ENCODE measurements at regions not wholly inside any gene's neighbourhood (a gene's known extent, or its start where the extent isn't known, plus 50 kb on each side); places are given as distances from the start of the nearest gene placed in this dataset.

DNA sequence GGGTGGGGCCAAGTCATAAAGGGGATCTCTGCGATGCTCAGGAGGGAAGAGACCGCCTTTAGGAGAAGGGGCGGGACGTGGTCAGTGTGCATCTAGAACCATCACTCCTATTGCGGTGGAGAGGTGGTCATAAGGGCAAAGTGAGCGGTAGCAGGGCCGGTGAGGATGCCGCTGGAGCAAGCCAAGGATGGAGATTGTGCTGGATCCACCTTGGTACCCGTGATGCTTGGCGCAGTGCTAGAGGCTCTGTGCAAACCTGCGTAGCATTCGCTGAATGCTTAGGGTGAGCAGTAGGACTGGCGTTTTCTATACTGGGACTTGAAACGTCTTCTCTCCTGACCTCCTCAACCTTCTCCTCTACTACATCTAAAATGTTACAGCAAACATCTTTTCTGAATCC lies 294.2 kb downstream of the FGF9 start:
- DNase-seq (ENCODE audit: low read depth in 2 of 2): no peak

DNA sequence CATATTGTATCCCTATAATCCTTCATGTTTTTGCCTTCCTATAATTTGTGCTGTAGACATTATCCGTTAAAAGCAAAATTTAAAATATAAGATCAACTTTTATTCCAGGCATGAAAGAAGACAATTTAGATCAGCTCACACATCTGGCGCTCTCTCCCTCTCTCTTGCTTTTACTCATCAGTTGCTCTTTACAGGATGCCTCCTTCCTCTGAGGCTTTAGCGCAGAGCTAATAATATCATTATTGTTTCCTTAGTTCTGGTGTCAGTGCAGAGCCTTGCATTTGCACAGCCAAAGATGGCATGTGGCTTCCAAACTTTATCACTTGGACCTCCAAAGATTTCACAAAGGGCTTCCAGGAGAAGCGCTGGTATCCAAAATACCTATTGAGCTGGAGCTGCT lies 295.1 kb downstream of the FGF9 start:
- no peak for DNase-seq (ENCODE audit: low read depth in 2 of 2)

DNA sequence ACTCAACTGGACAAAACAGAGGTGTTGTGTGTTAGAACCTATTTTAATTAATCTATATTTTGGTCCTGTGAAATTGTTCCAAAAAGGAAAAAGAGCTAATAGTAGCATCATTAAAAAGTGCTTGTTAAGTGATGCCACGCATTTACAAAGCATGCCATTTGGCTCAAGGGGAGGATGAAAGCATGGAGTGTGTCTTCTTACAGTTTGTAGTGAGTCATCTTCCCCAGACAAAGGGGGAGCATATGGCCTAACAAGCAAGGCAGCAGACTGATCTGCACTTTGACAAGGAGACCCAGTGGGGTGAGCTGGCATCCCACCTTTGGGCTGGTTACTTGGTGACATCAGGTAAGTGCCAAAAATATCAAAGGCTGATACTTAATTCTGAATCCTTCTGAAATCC lies 297.0 kb downstream of the FGF9 start:
- no peak for DNase-seq (ENCODE audit: low read depth in 2 of 2)

DNA sequence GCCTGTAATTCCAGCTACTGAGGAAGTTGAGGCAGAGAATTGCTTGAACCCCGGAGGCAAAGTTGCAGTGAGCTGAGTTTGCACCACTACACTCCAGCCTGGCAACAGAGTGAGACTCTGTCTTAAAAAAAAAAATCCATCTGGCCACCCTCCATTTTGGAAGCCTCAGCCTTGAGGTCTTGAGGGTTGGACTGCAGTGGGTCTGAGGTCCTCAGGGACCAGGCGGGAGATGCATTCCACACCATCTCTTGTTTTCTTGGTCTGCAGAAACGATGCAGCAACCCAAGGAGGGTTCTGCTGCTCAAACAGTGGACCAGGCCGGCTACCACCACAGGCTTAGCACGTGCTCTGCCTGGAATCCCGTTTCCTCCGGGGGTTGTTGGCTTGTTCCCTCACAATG lies 299.3 kb downstream of the FGF9 start:
- no peak for DNase-seq (ENCODE audit: low read depth in 2 of 2)

DNA sequence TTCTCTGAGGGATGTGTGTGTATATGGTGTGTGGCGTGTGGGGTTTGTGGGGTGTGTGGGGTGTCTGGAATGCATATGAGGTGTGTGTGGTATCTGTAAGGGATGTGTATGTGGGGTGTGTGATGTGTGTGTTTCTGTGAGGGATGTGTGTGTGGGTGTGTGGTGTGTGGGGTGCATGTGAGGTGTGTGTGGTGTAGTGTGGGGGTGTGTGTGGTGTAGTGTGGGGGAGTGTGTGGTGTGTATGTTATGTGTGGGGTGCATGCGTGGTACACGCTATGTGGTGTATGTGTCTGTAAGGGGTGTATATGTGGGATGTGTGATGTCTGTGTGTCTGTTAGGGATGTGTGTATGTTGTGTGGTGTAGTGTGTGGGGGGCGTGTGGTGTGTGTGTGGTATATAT lies 300.0 kb downstream of the FGF9 start:
- DNase-seq (ENCODE audit: low read depth in 2 of 2): no peak

DNA sequence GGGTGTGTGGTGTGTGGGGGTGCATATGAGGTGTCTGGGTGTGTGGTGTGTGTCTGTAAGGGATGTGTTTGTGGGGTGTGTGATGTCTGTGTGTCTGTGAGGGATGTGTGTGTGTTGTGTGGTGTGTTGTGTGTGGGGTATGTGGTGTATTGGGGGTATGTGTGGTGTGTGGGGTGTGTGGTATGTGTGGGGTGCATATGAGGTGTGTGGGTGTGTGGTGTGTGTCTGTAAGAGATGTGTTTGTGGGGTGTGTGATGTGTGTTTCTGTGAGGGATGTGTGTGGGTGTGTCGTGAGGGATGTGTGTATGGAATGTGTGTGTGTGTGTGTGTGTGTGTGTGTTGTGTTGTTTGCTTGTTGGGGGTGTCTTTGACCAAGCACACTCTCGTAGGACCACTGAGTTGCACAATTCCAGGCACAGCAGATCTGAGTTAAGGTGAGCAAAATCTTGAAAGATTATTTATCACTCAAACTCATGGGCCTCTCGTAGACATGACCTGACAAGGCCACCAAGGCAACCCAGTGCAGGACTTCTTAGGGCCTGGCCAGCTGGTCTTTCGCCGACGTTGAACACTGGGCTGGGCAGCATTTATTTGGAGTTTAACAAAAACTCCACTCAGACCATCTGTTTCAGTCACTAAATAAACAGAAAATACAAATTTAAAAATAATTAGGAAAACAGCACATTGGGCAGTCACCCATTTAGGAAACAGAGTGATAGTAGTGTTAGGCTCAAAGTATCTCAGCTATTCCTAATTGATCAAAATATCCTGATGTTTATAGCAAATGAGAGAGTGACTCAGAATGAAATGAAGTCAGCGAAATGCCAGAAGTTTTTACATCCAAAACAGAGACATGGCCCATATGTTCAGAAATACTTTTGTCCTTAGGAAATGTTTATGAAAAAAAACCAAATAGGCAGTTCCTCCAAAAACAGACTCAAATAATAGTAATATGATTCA lies 301.1 kb downstream of the FGF9 start:
- DNase-seq (ENCODE audit: low read depth in 2 of 2): no peak

DNA sequence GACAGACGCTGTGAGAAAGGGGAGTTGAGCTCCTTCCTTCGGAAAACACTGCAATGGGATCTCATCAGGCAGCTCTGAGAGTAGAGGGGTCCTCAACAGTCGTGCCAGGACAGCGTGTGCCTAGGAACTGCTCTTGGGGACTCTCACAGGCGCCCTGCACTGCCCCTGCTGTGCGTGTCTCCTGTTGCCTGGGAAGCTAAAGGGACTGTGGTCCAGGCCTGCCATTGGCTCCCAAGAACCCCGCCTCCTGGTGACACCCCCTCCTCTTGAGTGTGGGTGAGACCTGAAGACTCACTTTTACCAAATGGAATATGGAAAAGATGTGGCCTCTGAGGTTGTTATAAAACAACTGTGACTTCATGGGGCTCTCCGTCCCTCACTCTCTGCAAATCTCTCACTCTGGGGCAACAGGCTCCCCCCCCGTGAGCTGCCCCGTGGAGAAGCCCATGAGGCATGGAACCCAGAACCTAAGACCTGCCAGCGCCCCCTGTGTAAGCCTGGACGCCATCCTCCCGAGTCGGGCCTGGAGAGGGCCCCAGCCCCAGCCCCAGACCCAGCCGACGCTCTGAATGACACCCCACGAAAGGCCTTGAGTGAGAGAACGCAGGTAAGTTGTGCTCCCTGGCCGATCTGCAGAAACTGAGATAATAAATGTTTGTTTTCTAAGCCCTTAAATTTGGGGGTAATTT lies 302.7 kb downstream of the FGF9 start:
- no peak for DNase-seq (ENCODE audit: low read depth in 2 of 2)

DNA sequence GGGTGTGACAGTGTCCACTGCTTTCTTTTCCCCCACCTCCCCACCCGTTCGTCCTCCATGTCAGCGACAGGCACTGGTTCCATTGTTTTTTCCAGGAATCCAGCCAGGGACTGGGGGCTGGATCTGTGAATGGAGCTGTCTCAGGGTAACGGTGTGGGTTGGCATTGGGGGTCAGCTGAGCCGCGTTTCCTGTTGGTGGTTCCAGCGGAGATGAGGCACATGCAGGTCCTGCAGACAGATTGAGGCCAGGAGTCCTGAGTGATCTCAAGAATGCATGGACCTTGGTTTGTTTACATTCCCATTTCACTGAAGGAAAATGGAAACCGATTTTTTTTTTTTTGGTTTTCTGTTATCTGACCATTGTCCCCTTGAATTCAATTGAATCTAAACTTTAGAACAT lies 303.9 kb downstream of the FGF9 start:
- DNase-seq (ENCODE audit: low read depth in 2 of 2): no peak

DNA sequence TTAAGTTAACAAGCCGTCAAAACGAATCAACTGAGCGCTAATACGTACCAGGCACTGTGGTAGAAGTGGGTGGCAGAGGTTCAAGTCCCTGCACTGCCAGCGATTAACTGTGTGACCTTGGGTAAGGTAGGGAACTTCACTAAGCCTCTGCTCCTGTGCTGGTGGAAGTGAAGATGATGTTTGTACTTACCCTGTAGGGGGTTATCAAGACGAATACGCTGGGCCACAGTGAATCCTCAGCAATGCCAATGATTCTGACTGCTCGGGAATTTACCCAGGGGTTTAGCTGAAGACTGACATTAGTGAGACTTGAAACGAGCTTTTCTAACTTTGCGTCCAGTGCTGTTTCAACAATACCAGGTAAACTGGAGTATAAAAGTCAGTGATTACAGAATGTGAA lies 305.3 kb downstream of the FGF9 start:
- DNase-seq (ENCODE audit: low read depth in 2 of 2): no peak

DNA sequence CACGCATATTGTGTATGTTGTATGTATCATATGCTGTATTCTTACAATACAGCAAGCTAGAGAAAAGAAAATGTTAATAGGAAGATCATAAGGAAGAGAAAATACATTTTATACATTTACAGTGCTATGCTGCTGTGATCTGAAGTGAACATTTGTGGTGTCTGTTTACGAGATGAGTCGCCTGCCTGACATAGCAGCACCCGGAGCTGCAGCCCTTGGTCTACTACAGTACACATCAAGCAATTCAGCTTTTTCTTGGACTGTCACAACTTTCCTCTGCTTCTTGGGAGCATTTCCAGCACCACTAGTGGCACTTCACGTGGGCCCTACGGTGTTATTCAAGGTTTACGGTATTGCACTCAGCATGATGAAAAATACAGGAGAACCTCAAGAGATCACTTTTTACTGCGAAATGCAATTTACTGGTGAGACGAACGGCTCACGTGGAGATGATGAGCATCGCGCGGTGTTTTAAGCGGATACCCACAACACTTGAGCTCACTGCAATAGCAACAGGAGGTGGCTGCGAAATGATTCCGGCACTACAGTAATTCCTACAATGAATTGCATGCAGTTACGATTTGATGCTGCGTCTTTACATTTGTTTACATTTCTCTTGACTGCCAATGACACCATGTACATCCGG lies 308.4 kb downstream of the FGF9 start:
- no peak for DNase-seq (ENCODE audit: low read depth in 2 of 2)

DNA sequence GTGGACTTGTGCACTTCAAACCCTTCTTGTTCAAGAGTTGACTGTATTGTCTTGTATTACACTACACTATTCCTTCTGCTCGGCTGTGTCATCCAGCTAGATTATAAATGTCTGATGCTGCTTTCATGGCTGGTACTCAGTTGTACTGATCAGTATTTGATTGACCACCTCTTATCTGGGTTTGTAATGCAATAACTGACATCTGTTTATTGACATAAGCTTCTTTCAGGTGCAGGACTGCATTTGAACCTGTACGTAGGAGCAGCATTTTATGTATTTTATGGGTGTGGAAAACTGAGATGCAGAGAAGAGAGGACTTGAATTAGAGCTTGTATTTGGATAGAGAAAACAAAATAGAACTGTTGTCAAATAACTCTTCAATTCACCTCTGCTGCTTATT lies 309.2 kb downstream of the FGF9 start:
- DNase-seq (ENCODE audit: low read depth in 2 of 2): no peak

DNA sequence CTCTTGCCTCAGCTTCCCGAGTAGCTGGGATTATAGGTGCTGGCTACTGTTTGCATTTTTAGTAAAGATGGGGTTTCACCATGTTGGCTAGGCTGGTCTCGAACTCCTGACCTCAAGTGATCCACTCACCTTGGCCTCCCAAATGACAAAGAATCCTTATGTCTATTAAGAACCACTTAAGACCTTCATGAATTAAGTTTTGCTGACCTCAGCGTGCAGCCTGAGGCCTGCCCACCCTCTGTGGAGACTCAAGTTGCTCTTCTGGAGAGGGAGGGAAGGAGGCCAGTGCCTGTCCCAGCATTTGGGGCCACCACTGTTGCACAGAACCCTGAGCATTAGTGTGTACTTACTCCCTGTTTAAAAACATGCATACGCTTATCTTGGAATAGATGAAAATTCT lies 313.3 kb downstream of the FGF9 start:
- DNase-seq (ENCODE audit: low read depth in 2 of 2): no peak

DNA sequence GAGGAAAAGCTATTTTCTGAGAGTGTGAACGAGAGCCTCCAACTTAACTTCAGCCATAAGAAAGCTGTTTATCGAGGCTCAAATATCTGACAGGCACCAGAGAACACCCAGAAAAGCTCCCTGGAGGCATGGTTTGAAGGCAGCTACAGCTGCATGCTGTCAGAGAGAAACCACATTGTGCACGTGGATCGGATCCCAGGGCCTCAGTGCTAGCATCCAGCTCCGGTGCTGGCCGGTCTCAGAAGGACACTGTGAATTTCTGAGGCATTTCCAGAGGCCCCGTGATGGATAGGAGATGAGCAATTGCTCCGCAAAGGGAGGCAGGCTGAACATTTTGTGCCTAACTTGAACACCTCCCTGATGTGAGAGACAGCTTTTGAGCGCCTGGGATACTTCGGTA lies 315.7 kb downstream of the FGF9 start:
- no peak for DNase-seq (ENCODE audit: low read depth in 2 of 2)

DNA sequence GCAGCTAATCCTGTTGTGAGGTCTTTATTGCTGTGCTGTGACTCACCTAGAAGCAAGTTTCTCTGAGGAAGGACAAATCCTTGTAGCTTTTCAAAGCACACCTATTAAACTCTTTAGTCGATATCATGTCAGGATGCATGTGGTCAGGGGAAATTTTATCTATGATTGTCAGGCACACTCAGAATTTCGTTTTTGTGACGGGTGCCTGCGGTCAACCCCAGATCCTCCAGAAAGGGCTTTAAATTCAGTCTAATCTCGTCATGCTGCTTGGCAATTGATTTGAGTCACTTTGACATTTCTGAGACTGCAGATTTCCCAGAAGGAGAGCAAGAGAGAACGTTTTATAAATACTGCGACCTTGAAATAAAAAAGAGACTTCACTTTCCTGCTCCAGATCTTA lies 316.9 kb downstream of the FGF9 start:
- DNase-seq (ENCODE audit: low read depth in 2 of 2): no peak

DNA sequence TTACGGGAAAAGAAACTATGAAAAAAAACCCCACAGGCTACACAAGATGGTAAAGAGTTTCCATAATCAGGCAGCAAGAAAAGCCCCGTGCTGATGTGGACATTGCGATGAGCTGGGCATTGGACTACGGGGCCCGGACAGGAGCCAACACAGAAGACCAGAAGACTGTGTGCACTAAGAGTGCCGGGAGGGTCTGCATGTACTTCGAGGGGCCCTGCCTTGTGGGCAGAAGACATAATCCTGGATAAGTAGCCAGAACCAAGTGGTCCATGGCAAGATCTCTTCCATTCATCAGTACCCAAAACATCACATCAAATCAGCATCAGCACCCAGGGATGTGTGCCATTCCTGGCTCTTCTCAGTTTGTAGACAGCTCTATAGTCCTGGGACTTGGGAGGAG lies 317.8 kb downstream of the FGF9 start:
- no peak for DNase-seq (ENCODE audit: low read depth in 2 of 2)

DNA sequence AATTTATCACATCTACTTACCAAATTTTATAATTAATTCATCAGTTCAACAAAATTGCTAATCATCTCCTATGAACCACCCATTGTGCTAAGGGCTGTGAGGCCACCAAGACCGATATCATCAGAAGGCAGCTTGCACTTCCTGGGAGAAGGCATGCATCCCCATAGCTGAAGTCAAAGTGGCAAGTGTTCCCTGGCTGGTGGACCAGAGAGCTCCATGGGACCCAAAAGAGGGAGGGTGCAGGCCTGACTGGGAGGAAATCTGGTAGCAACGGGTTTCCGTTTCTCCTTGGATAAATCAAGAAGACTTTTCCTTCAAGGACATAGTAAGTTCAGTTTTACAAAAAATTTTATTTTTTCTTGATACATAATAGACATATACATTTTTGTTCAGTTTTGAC lies 325.2 kb downstream of the FGF9 start:
- no peak for DNase-seq (ENCODE audit: low read depth in 2 of 2)

DNA sequence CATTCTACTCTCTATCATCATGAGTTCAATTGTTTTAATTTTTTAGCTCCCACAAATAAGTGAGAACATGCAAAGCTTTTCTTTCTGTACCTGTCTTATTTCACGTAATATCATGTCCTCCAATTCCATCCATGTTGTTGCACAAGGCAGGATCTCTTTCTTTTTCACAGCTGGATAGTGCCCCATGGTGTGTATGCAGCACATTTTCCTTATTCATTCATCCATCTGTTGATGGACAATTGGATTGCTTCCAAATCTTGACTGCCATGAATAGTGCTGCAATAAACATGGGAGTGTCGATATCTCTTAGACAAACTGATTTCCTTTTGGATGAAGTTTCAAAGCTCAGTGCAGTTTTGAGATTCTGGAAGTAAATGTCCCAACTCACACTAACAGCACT lies 326.9 kb downstream of the FGF9 start:
- no peak for DNase-seq (ENCODE audit: low read depth in 2 of 2)

DNA sequence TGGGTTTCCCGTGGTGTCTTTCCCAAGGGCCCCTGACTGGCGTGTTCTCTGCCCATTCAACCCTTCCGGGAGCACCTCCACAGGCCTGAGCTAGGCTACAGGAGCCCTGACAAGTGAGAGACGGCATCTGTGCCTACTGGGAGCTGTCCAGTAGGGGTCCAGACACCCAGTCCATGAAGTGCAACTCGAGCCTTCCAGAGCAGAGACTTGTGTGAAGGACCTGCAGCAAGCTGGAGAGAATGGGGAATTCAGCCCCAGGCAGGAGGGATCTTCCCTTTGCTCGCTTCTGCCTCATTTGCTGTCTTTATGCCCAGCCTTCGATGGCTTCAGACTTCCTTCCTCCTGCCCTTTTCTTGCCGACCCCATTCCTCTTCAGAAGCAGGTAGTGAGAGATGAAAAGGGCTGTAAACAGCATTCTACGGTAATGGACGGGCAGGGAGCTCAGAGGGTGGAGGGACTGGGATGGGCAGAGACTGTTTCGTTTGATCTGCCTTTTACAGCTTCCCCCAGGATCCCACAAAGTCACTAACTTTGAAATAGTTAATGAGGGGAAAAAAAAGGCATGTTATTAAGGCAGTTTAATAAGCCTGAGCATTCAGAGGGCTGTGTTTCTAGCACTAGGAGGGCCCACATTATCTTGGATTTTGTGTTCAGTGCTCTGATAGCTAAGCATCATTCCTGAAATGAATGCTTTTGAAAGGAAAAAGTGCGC lies 327.6 kb downstream of the FGF9 start:
- no peak for DNase-seq (ENCODE audit: low read depth in 2 of 2)

DNA sequence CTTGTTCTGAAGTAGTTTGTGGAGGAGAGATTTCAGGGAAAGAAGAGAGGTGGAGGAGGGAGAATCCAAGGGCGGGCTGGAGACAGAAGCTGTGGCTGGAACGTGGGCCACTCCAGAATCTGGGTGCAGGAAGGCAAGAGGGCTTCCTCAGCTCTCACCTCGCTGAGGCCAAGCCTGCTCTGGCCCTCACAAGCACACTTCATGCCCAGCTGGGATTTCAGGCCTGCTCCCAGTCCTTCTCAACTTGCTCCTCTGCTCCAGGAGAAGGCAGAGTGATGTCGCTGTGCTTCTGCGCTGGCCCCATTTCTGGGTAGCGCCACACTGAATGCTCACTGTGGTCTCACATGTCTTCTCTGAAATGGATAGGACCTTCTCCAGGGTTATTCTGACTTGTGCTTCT lies 328.8 kb downstream of the FGF9 start:
- DNase-seq (ENCODE audit: low read depth in 2 of 2): no peak

DNA sequence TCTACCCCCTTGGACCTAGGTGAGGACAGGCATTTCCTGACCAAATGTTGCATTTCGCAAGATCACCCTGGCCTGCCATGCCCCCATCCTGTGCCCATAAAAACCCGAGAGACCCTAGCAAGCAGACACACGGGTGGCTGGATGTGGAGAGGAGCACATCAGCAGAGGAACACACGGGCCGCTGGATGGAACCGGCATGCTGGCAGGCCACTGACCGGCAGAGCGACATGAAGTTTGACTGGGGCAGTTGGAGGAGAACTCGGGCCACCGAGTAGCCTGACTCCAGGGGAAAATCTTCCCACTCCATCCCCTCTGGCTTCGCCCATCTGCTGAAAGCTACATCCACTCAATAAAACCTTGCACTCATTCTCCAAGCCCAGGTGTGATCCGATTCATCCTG lies 329.3 kb downstream of the FGF9 start:
- DNase-seq (ENCODE audit: low read depth in 2 of 2): no peak

DNA sequence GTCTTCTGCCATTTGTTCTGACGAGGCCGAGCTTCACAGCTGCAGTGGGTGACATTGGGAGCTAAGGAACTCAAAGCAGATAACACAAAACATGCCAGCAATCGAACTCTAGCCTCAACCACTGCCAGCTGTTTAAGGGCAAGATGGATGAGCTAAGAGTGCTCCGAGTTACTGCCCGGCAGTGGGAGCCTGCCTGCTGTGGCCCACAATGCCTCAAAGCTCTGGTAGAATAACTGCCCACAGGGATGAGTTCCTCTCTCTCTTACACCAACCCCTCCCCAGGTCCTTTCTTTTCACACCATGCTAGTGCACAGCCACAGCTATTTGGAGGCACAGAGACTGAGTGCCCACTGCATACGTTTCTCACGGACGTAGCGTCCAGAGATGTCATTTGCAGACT lies 330.5 kb downstream of the FGF9 start:
- no peak for DNase-seq (ENCODE audit: low read depth in 2 of 2)

DNA sequence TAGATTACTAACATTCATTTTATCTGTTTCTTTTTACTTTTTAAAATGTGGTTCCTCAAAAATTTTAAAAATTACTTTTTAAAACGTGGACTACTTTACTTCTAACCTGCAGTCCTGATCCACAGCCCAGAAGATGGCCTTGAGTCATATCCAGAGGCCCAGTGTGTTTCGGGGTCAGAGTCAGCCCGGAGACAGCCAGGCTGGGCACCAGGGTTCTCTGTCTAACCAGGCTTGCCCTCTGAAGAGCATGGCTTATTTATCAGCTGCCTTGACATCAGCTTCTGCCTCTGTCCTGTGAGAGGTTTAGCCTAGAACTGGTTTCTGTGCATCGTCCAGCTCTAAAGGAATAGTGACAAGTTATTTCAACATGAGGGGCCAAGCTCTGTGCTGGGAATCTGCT lies 332.0 kb downstream of the FGF9 start:
- DNase-seq (ENCODE audit: low read depth in 2 of 2): no peak
